Suprapubic skin (tissue), 3 donors: ENCODE measurements at regions not wholly inside any gene's neighbourhood (a gene's known extent, or its start where the extent isn't known, plus 50 kb on each side); places are given as distances from the start of the nearest gene placed in this dataset.

ENCODE experiments used
- EP300 ChIP-seq: sonication (generic); formaldehyde crosslinking; IDR thresholded peaks from one replicate; pipeline ENCODE4 v1.6.1; 2017; ENCODE audit warnings: antibody characterized with exemption
- POLR2A ChIP-seq, 2 donors: fragments of 450-650 bp; IDR thresholded peaks; one replicate each; pipeline ENCODE4 v1.6.1; 2017; ENCODE audit warnings: antibody characterized with exemption in 2 of 2, mild to moderate bottlenecking in 2 of 2, moderate library complexity in 2 of 2
- TF ChIP-seq, protein P1 (sequence below), 2 donors: fragments of 200-600 bp in 1 of 2; fragments of 450-650 bp in 1 of 2; sonication (generic) in 1 of 2; IDR thresholded peaks; one replicate each; pipeline ENCODE4 v1.5.1; 2016 to 2019; ENCODE audit warnings: antibody characterized with exemption in 2 of 2, mild to moderate bottlenecking in 1 of 2, moderate library complexity in 1 of 2

- no peak for TF ChIP-seq EP300
- TF ChIP-seq, protein P1, sequence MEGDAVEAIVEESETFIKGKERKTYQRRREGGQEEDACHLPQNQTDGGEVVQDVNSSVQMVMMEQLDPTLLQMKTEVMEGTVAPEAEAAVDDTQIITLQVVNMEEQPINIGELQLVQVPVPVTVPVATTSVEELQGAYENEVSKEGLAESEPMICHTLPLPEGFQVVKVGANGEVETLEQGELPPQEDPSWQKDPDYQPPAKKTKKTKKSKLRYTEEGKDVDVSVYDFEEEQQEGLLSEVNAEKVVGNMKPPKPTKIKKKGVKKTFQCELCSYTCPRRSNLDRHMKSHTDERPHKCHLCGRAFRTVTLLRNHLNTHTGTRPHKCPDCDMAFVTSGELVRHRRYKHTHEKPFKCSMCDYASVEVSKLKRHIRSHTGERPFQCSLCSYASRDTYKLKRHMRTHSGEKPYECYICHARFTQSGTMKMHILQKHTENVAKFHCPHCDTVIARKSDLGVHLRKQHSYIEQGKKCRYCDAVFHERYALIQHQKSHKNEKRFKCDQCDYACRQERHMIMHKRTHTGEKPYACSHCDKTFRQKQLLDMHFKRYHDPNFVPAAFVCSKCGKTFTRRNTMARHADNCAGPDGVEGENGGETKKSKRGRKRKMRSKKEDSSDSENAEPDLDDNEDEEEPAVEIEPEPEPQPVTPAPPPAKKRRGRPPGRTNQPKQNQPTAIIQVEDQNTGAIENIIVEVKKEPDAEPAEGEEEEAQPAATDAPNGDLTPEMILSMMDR (IDR thresholded peaks at IDR 0.05), result no peak
- no peak for TF ChIP-seq POLR2A (IDR thresholded peaks at IDR 0.05)
These were observed 360.9 kb upstream of the NAV3 start for GRCh38 chr12:77469578-77470333.
